Naive thymus-derived CD8-positive, alpha-beta T cell (primary cell): ENCODE measurements at regions not wholly inside any gene's neighbourhood (a gene's known extent, or its start where the extent isn't known, plus 50 kb on each side); places are given as distances from the start of the nearest gene placed in this dataset.
A peak's percentile ranks its signal among the peaks of the same experiment; 100 is the strongest.

ENCODE experiments used
- ATAC-seq, 2 donors: fragments of 150-1000 bp; cut with Tn5 transposase in 1 of 2; sonication (Bioruptor Pico), chemical (Tn5 transposase) in 1 of 2; 1 replicate in 1 of 2; 2 replicates in 1 of 2; pipeline ENCODE4 v1.10.0; 2021; ENCODE audit warnings: mild to moderate bottlenecking in 2 of 2, moderate library complexity in 2 of 2
- POLR2A ChIA-PET: fragments of 350-600 bp; sonication (Branson Sonifier 250); formaldehyde crosslinking; loops from one replicate; lab custom pipeline; 2021; ENCODE audit warnings: antibody characterized with exemption; lab: Charles Lee
- DNase-seq, 10 donors: peaks; one replicate each; pipeline versions ENCODE4 v3.0.0 to v3.0.0-alpha.2; 2020 to 2022
- H3K27ac Mint-ChIP-seq, 10 donors: one replicate each; pipeline ENCODE4 v1.8.0; 2020 to 2022; ENCODE audit warnings: mild to moderate bottlenecking in 10 of 10, mixed read lengths in 10 of 10, moderate library complexity in 4 of 10, inconsistent platforms in 1 of 10
- H3K27me3 Mint-ChIP-seq, 5 donors: one replicate each; pipeline ENCODE4 v1.8.0; 2021 to 2022; ENCODE audit warnings: mixed read lengths in 5 of 5
- H3K36me3 Mint-ChIP-seq, 3 donors: one replicate each; pipeline ENCODE4 v1.8.0; 2020 to 2022; ENCODE audit warnings: mixed read lengths in 3 of 3, mild to moderate bottlenecking in 2 of 3, inconsistent platforms in 1 of 3
- H3K4me1 Mint-ChIP-seq, 4 donors: one replicate each; pipeline ENCODE4 v1.8.0; 2021 to 2022; ENCODE audit warnings: mixed read lengths in 4 of 4
- H3K4me3 Mint-ChIP-seq, 10 donors: one replicate each; pipeline ENCODE4 v1.8.0; 2020 to 2022; ENCODE audit warnings: mild to moderate bottlenecking in 10 of 10, mixed read lengths in 10 of 10, moderate library complexity in 6 of 10, inconsistent platforms in 1 of 10
- H3K9me3 Mint-ChIP-seq, 9 donors: one replicate each; pipeline ENCODE4 v1.8.0; 2020 to 2022; ENCODE audit warnings: mixed read lengths in 9 of 9, mild to moderate bottlenecking in 3 of 9, inconsistent platforms in 1 of 9, moderate library complexity in 1 of 9

DNA sequence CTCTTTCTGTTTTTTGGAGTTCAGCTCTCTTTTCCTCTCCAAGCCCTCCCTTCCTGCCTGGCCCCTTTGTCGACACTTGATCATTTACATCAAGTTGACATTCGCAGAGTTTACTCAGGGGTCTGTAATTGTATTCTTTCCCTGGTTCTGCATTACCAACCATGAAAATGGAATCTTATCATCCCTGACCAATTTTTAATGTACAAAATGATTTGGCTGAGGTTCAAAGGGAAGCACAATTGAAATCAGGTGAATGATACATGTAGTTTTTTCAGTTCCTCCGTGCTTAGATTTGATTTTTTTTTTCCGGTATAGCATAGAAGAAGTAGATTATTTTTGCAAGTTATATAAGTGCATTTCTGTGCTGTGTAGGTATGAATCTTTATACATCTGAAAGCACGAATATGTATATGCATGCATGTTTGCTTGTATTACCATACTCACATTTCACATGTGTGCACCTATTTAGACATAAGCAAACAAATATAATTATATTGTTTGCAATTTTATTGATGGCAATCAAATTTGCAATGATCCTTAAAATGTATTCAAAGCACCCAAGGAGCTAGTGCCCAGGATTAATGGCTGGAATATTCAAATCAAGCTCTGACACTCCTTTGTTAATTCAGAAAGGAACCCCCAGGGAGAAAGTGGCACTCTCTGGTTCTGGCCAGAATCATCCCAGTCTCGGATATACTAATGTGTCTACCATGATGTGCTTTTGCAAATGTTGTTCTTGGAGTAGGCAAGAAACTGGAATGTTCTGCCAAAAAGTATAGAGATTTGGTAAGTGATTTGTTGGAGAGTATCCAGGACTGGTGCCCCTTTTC is 189.3 kb downstream of the VRK1 start:
- peaks cover 0 to 12% (median 9%) of the 10 kb centered on the region in 3 donors for H3K36me3 Mint-ChIP-seq
- peaks cover 0 to 9% (median 4%) of the 10 kb centered on the region in 9 donors for H3K9me3 Mint-ChIP-seq
- peaks cover 28 to 50% (median 41%) of the 10 kb centered on the region in 4 donors for H3K4me1 Mint-ChIP-seq
- H3K4me3 Mint-ChIP-seq = peak overlapping the region in 9 of 10 donors; percentile 7 to 85 (median 61)
- ATAC-seq (no peak), DNase-seq (no peak)
- H3K27ac Mint-ChIP-seq = peak overlapping the region in 9 of 10 donors; percentile 49 to 92 (median 71)
- POLR2A ChIA-PET = interaction anchor here (0.6 to 1.4 kb wide), 3 partner anchors 24 to 246 kb away, joined by 3 to 4 read pairs (median 3); no protein-coding TSS in a partner anchor
- H3K27me3 Mint-ChIP-seq = no peaks in the 10 kb centered on the region

DNA sequence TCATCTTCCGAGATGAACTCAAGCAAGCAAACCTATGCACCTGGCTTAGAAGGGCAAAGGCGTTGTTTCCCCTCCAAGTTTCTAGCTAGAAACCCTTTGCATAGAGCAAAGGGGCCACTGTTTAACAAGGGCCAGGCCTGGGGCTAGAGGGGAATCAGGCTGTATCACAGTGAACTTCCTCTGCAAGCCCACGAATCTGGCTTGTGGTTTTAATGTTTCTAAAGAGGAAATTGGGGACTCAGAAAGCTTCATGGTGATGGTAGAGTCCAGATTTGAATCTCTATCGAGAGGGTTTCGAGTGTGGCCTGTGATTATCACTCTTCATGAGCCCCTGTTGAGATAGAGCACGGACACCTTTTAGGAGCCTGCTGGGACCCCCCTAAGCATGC is 189.9 kb downstream of the VRK1 start:
- Mint-ChIP-seq H3K4me3 (peak overlapping the region; percentile 37 to 85 (median 60)), H3K36me3 (peaks cover 0 to 9% (median 8%) of the 10 kb centered on the region in 3 donors), H3K27me3 (no peaks in the 10 kb centered on the region), H3K9me3 (peaks cover 0 to 7% (median 4%) of the 10 kb centered on the region in 9 donors), H3K4me1 (peaks cover 28 to 50% (median 41%) of the 10 kb centered on the region in 4 donors), H3K27ac (peak overlapping the region; percentile 49 to 92 (median 76))
- ATAC-seq = peak; percentile 57 to 60
- peak in 3 of 10 donors; percentile 11 to 38 (median 24) for DNase-seq
- POLR2A ChIA-PET = interaction anchor here (0.6 to 1.4 kb wide), 3 partner anchors 25 to 247 kb away, joined by 3 to 4 read pairs (median 3); no protein-coding TSS in a partner anchor

DNA sequence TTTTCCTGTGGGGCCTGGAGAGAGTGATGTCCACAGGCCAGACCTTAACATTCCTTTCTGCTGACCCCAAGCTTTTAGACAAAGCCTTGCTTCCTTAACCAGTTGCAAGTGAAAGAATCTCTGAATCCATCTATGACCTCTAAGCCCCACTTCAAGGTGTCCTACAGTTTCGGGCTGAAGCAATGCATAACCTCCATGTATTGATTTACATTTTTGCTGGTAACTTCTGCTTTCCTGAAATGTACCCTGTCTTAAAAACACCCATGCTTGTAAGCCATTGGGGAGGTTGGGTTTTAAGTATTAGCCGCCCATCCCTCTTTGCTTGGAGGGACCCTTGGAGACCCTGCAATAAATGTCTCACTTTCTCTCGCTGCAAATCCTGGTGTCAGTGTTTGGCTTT is 190.6 kb downstream of the VRK1 start:
- peak overlapping the region in 9 of 10 donors; percentile 34 to 85 (median 61) for H3K4me3 Mint-ChIP-seq

DNA sequence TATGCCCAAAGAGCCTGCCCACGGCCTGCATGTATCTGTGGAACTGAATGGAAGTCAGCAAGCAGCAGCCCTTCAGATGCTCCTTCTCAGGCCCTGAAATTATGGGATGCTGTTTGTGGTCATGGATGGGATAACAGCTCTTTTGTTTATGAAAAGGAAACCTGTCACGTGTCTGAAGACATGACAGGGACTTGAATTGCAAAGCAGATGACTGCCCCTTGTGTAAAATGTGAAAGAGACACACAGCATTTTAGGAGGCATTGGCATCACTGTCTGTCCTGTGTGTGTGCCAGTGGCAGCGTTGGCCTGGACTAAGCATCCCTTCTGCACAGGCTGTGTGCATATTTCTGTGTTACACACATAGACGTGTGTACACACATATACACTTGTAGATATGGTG is 192.1 kb downstream of the VRK1 start:
- H3K27ac Mint-ChIP-seq = peak overlapping the region in 3 of 10 donors; percentile 12 to 60 (median 27)
- H3K4me1 Mint-ChIP-seq = peaks cover 27 to 48% (median 41%) of the 10 kb centered on the region in 4 donors
- H3K36me3 Mint-ChIP-seq = peaks cover 0 to 9% (median 4%) of the 10 kb centered on the region in 3 donors
- H3K9me3 Mint-ChIP-seq = peaks cover 0 to 7% (median 4%) of the 10 kb centered on the region in 9 donors
- DNase-seq (no peak), ATAC-seq (no peak)
- peaks cover 0 to 3% (median 0%) of the 10 kb centered on the region in 5 donors for H3K27me3 Mint-ChIP-seq
- no peak overlapping the region for H3K4me3 Mint-ChIP-seq
- POLR2A ChIA-PET = no interaction called here

More for the DNA sequence above, 190.6 kb downstream of the VRK1 start:
- no peak for DNase-seq
- H3K36me3 Mint-ChIP-seq = peaks cover 0 to 9% (median 7%) of the 10 kb centered on the region in 3 donors
- peak overlapping the region in 8 of 10 donors; percentile 11 to 92 (median 69) for H3K27ac Mint-ChIP-seq
- POLR2A ChIA-PET = interaction anchor here (1.2 kb wide), 1 partner anchor 27 kb away, joined by 3 read pairs; no protein-coding TSS in a partner anchor
- H3K27me3 Mint-ChIP-seq = no peaks in the 10 kb centered on the region
- H3K4me1 Mint-ChIP-seq = peaks cover 28 to 50% (median 41%) of the 10 kb centered on the region in 4 donors
- H3K9me3 Mint-ChIP-seq = peaks cover 0 to 7% (median 4%) of the 10 kb centered on the region in 9 donors
- no peak for ATAC-seq

DNA sequence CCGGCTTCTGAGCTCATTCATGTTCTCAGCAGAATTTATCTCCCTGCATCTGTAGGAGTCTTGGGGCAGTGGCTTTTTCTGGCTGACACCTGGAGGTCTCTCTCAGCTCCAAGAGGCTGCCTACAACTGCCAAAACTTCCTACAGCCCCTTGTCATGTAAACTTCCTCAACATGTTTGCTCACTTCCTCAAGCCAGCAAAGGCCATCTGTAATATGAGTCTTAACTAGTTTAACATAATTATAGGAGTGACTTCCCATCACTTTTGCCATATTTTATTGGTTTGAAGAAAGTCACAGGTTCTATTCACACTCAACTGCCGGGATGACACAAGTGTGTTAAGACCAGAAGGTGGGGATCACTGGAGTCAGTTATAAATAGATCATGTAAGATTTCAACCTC is 194.0 kb downstream of the VRK1 start:
- DNase-seq = no peak
- Mint-ChIP-seq H3K36me3 (peaks cover 0 to 9% (median 4%) of the 10 kb centered on the region in 3 donors), H3K27me3 (peaks cover 0 to 7% (median 3%) of the 10 kb centered on the region in 5 donors), H3K27ac (peak overlapping the region in 1 of 10 donors; percentile 1), H3K9me3 (peaks cover 0 to 5% (median 4%) of the 10 kb centered on the region in 9 donors), H3K4me1 (peaks cover 20 to 34% (median 30%) of the 10 kb centered on the region in 4 donors), H3K4me3 (no peak overlapping the region)
- no peak for ATAC-seq
- POLR2A ChIA-PET = no interaction called here

DNA sequence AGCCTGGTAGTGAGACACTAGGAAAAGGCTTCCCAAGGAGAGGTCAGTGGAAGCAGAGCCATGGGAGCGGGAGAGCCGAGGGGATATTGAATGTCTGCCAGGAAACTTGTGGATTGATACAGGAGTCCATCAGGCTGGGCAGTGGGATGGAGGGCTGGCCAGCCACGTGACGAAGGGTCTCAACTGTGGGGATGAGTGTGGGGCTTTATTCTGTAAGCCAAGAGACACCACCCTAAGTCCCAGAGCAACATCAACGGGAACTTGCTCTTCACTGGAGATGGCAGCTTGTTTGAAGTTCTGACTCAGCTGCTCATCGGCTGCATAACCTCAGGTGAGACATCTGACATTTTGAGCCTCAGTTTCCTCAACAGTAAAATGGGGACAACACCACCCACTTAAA is 197.8 kb downstream of the VRK1 start:
- H3K4me3 Mint-ChIP-seq = no peak overlapping the region
- H3K27me3 Mint-ChIP-seq = peaks cover 0 to 7% (median 3%) of the 10 kb centered on the region in 5 donors
- H3K36me3 Mint-ChIP-seq = peaks cover 0 to 9% (median 4%) of the 10 kb centered on the region in 3 donors
- POLR2A ChIA-PET = interaction anchor here (1.7 kb wide), 1 partner anchor 33 kb away, joined by 4 read pairs; no protein-coding TSS in a partner anchor
- no peak overlapping the region for H3K27ac Mint-ChIP-seq
- DNase-seq = no peak
- ATAC-seq = no peak
- H3K4me1 Mint-ChIP-seq = peaks cover 3 to 11% (median 7%) of the 10 kb centered on the region in 4 donors
- H3K9me3 Mint-ChIP-seq = peaks cover 0 to 5% (median 4%) of the 10 kb centered on the region in 9 donors

DNA sequence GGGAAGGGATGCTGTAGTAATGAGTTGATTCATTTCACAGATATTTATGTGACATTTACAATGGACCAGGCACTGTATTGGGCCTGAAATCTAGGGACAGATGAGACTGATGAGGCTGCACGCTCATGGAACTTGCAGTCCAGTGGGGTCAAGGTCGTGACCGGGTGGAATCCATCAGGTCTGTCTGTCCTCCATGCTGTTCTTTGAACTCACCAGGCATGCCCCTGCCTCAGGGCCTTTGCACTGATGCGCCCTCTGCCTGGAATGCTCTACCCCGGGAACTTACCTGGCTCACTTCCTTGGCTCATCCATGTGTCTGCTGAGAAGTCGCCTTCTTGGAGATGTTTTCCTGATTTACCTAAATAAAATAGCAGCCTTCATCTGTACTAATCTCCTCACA is 200.1 kb downstream of the VRK1 start:
- no peak overlapping the region for H3K4me3 Mint-ChIP-seq
- ATAC-seq (no peak), DNase-seq (no peak)
- peak overlapping the region in 3 of 10 donors; percentile 54 to 55 (median 54) for H3K27ac Mint-ChIP-seq
- POLR2A ChIA-PET = no interaction called here
- H3K36me3 Mint-ChIP-seq = no peaks in the 10 kb centered on the region
- peaks cover 0 to 9% (median 6%) of the 10 kb centered on the region in 4 donors for H3K4me1 Mint-ChIP-seq
- peaks cover 0 to 7% (median 3%) of the 10 kb centered on the region in 5 donors for H3K27me3 Mint-ChIP-seq
- peaks cover 0 to 4% (median 0%) of the 10 kb centered on the region in 9 donors for H3K9me3 Mint-ChIP-seq

DNA sequence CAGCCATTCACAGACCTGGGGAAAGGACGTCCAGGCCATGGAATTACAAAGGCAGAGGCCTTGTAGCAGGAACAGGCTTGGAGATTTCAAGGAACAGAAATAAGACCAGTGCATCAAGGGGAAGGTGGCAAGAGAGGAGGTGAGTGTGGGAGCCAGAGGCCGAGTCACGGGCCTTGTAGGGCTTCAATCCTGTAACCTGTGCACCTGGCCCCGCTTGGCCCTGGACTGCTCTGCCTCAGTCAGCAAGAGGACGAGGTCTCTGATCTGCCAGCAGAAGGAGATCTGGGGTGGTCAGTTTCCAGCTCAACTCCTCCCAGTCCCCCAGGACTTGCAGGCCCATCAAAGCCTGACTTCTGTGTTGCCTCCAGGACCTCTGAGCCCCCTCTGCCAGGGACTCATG is 200.8 kb downstream of the VRK1 start:
- H3K27me3 Mint-ChIP-seq = peaks cover 0 to 7% (median 3%) of the 10 kb centered on the region in 5 donors
- peaks cover 0 to 9% (median 6%) of the 10 kb centered on the region in 4 donors for H3K4me1 Mint-ChIP-seq
- DNase-seq = no peak
- H3K36me3 Mint-ChIP-seq = peaks cover 0 to 4% (median 2%) of the 10 kb centered on the region in 3 donors
- peaks cover 0 to 11% (median 0%) of the 10 kb centered on the region in 9 donors for H3K9me3 Mint-ChIP-seq
- POLR2A ChIA-PET = no interaction called here
- peak overlapping the region in 2 of 10 donors; percentile 2 to 39 for H3K27ac Mint-ChIP-seq
- H3K4me3 Mint-ChIP-seq = no peak overlapping the region
- no peak for ATAC-seq

DNA sequence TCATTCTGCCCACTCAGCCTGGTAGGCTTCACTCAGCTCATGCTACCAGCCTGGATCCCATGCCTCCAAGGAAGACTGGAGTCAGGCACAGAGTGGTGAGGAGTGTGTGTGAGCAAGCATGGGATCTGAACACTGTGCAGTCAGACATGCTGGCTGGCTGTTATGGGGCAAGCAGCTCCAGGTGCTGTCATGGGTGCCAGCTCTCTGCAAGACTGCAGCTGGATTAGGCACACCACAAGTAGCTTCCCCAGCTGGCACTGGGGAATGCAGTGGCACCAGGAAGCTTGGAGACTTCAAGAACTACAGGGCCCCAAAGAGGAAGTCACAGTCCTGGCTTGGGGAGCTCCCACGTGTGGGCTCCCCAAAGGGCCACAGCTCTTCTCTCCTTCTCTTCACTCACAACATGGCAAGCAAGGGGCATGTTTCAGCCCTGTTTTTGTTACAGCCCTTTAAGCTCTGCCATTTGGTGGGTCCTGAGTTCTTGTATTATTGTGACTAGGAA is 202.5 kb downstream of the VRK1 start:
- ATAC-seq (no peak), DNase-seq (no peak)
- Mint-ChIP-seq H3K27me3 (peaks cover 0 to 4% (median 2%) of the 10 kb centered on the region in 5 donors), H3K4me1 (peaks cover 0 to 10% (median 6%) of the 10 kb centered on the region in 4 donors), H3K9me3 (peaks cover 0 to 12% (median 0%) of the 10 kb centered on the region in 9 donors), H3K27ac (peak overlapping the region in 4 of 10 donors; percentile 5 to 68 (median 46)), H3K36me3 (peaks cover 0 to 4% (median 3%) of the 10 kb centered on the region in 3 donors), H3K4me3 (no peak overlapping the region)
- POLR2A ChIA-PET = interaction anchor here (0.6 kb wide), 2 partner anchors 17 to 59 kb away, joined by 3 read pairs; no protein-coding TSS in a partner anchor

DNA sequence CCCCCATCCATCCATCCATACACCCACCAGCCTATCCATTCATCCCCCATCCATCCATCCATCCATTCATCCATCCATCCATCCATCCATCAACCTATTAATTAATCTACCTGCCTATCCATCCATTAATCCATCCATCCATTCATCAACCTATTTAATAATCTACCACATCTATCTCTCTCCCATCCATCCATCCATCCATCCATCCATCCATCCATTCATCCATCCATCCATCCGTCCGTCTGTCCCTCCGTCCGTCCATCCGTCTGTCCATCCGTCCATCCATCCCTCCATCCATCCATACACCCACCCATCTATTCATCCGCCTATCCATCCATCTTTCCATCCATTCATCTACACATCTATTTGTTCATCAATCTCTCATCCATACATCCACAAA is 205.3 kb downstream of the VRK1 start:
- POLR2A ChIA-PET = interaction anchor here (1.7 kb wide), 1 partner anchor 23 kb away, joined by 4 read pairs; no protein-coding TSS in a partner anchor
- no peak overlapping the region for H3K4me3 Mint-ChIP-seq
- peaks cover 0 to 12% (median 2%) of the 10 kb centered on the region in 9 donors for H3K9me3 Mint-ChIP-seq
- peaks cover 0 to 16% (median 6%) of the 10 kb centered on the region in 4 donors for H3K4me1 Mint-ChIP-seq
- DNase-seq (no peak), ATAC-seq (no peak)
- no peak overlapping the region for H3K27ac Mint-ChIP-seq
- H3K27me3 Mint-ChIP-seq = no peaks in the 10 kb centered on the region
- H3K36me3 Mint-ChIP-seq = peaks cover 0 to 5% (median 4%) of the 10 kb centered on the region in 3 donors

DNA sequence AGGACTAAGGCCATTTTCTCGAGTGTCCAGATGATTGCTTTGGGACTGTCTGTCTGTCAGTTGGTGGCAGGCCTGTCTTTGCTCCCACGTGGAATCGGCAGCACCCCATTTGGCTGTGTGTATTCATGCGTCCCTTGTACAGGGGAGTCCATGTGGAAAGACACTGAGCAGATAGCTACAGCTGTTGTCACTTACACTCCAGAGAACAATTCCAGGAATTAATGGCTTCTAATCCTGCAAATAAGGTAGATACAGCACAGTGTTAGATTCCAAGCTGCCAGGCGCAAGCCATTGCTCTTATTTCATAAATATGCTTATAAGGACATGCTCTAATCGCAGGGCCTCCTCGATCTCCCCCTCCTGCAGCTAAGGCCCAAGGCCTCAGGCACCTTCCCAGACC is 208.8 kb downstream of the VRK1 start:
- H3K4me1 Mint-ChIP-seq = peaks cover 0 to 13% (median 5%) of the 10 kb centered on the region in 4 donors
- POLR2A ChIA-PET = no interaction called here
- peaks cover 0 to 12% (median 2%) of the 10 kb centered on the region in 9 donors for H3K9me3 Mint-ChIP-seq
- peaks cover 0 to 6% (median 4%) of the 10 kb centered on the region in 3 donors for H3K36me3 Mint-ChIP-seq
- DNase-seq (no peak), ATAC-seq (no peak)
- H3K27me3 Mint-ChIP-seq = peaks cover 0 to 3% (median 2%) of the 10 kb centered on the region in 5 donors
- peak overlapping the region in 1 of 10 donors; percentile 27 for H3K27ac Mint-ChIP-seq
- no peak overlapping the region for H3K4me3 Mint-ChIP-seq
